Activated T-cell treated with anti-CD3 and anti-CD28 coated beads, Interleukin-2, amount 50 U/mL, for 4 hours (primary cell): ENCODE measurements at regions not wholly inside any gene's neighbourhood (a gene's known extent, or its start where the extent isn't known, plus 50 kb on each side); places are given as distances from the start of the nearest gene placed in this dataset.

ENCODE experiments used
- ATAC-seq, 2 donors: fragments of 200-7000 bp; cut with Tn5 transposase; one replicate each; pipeline ENCODE4 v1.10.0; 2021
- DNase-seq: peaks from one replicate; pipeline ENCODE4 v3.0.0-alpha.2; 2020
- H3K27me3 Mint-ChIP-seq: one replicate; pipeline ENCODE4 v1.8.0; 2021; ENCODE audit warnings: low read depth, mixed read lengths
- H3K36me3 Mint-ChIP-seq: one replicate; pipeline ENCODE4 v1.8.0; 2022; ENCODE audit warnings: mixed read lengths; ENCODE audit not compliant: insufficient read depth
- H3K4me1 Mint-ChIP-seq: one replicate; pipeline ENCODE4 v1.8.0; 2021; ENCODE audit warnings: low read depth, mixed read lengths
- H3K4me3 Mint-ChIP-seq: one replicate; pipeline ENCODE4 v1.8.0; 2021; ENCODE audit warnings: mild to moderate bottlenecking, moderate library complexity, mixed read lengths
- H3K9me3 Mint-ChIP-seq: one replicate; pipeline ENCODE4 v1.8.0; 2021; ENCODE audit warnings: mixed read lengths

GRCh38 chr6:164128101-164128500 is 713.6 kb downstream of the QKI start:
- Mint-ChIP-seq H3K4me1 (no peaks in the 10 kb centered on the region), H3K36me3 (no peaks in the 10 kb centered on the region), H3K9me3 (peaks cover 3% of the 10 kb centered on the region), H3K4me3 (no peak overlapping the region), H3K27me3 (no peaks in the 10 kb centered on the region)
- ATAC-seq (no peak), DNase-seq (no peak)

GRCh38 chr6:164124986-164125385 is 710.5 kb downstream of the QKI start:
- Mint-ChIP-seq H3K9me3 (peaks cover 3% of the 10 kb centered on the region), H3K4me3 (no peak overlapping the region), H3K4me1 (no peaks in the 10 kb centered on the region), H3K36me3 (no peaks in the 10 kb centered on the region), H3K27me3 (no peaks in the 10 kb centered on the region)
- no peak for DNase-seq
- ATAC-seq: no peak

- DNase-seq (no peak), ATAC-seq (no peak)
- peaks cover 3% of the 10 kb centered on the region for H3K9me3 Mint-ChIP-seq
- no peak overlapping the region for H3K4me3 Mint-ChIP-seq
- no peaks in the 10 kb centered on the region for H3K27me3 Mint-ChIP-seq
- H3K36me3 Mint-ChIP-seq: no peaks in the 10 kb centered on the region
- H3K4me1 Mint-ChIP-seq: no peaks in the 10 kb centered on the region
Measured at GRCh38 chr6:164124473-164124872, 710.0 kb downstream of the QKI start.

- no peak for DNase-seq
- peak in 1 of 2 donors; percentile 14 for ATAC-seq
- no peak overlapping the region for H3K4me3 Mint-ChIP-seq
- no peaks in the 10 kb centered on the region for H3K4me1 Mint-ChIP-seq
- no peaks in the 10 kb centered on the region for H3K36me3 Mint-ChIP-seq
- no peaks in the 10 kb centered on the region for H3K27me3 Mint-ChIP-seq
- H3K9me3 Mint-ChIP-seq: peaks cover 3% of the 10 kb centered on the region
Measured at GRCh38 chr6:164122109-164122508, 707.6 kb downstream of the QKI start.

GRCh38 chr6:164121527-164121926 is 707.0 kb downstream of the QKI start:
- H3K4me3 Mint-ChIP-seq: no peak overlapping the region
- no peak for DNase-seq
- peaks cover 3% of the 10 kb centered on the region for H3K9me3 Mint-ChIP-seq
- ATAC-seq: no peak
- H3K36me3 Mint-ChIP-seq: no peaks in the 10 kb centered on the region
- H3K27me3 Mint-ChIP-seq: no peaks in the 10 kb centered on the region
- no peaks in the 10 kb centered on the region for H3K4me1 Mint-ChIP-seq

GRCh38 chr6:164114651-164115050 is 700.1 kb downstream of the QKI start:
- H3K9me3 Mint-ChIP-seq: peaks cover 7% of the 10 kb centered on the region
- H3K36me3 Mint-ChIP-seq: no peaks in the 10 kb centered on the region
- H3K27me3 Mint-ChIP-seq: peaks cover 12% of the 10 kb centered on the region
- no peaks in the 10 kb centered on the region for H3K4me1 Mint-ChIP-seq
- H3K4me3 Mint-ChIP-seq: no peak overlapping the region
- ATAC-seq (no peak), DNase-seq (no peak)

- DNase-seq (no peak), ATAC-seq (no peak)
- H3K36me3 Mint-ChIP-seq: no peaks in the 10 kb centered on the region
- H3K9me3 Mint-ChIP-seq: peaks cover 7% of the 10 kb centered on the region
- H3K4me3 Mint-ChIP-seq: no peak overlapping the region
- H3K27me3 Mint-ChIP-seq: peaks cover 12% of the 10 kb centered on the region
- no peaks in the 10 kb centered on the region for H3K4me1 Mint-ChIP-seq
Measured at GRCh38 chr6:164114051-164114450, 699.5 kb downstream of the QKI start.

GRCh38 chr6:164113637-164114036 is 699.1 kb downstream of the QKI start:
- no peaks in the 10 kb centered on the region for H3K4me1 Mint-ChIP-seq
- no peaks in the 10 kb centered on the region for H3K36me3 Mint-ChIP-seq
- peaks cover 7% of the 10 kb centered on the region for H3K9me3 Mint-ChIP-seq
- DNase-seq (no peak), ATAC-seq (no peak)
- H3K27me3 Mint-ChIP-seq: peaks cover 12% of the 10 kb centered on the region
- H3K4me3 Mint-ChIP-seq: no peak overlapping the region

GRCh38 chr6:164109770-164110140 is 695.2 kb downstream of the QKI start:
- Mint-ChIP-seq H3K4me3 (no peak overlapping the region), H3K27me3 (peaks cover 12% of the 10 kb centered on the region), H3K4me1 (no peaks in the 10 kb centered on the region), H3K9me3 (peaks cover 7% of the 10 kb centered on the region), H3K36me3 (no peaks in the 10 kb centered on the region)
- ATAC-seq: no peak
- DNase-seq: no peak

GRCh38 chr6:164108869-164109769 is 694.6 kb downstream of the QKI start:
- Mint-ChIP-seq H3K36me3 (no peaks in the 10 kb centered on the region), H3K9me3 (peaks cover 7% of the 10 kb centered on the region), H3K27me3 (peaks cover 7% of the 10 kb centered on the region), H3K4me1 (no peaks in the 10 kb centered on the region), H3K4me3 (no peak overlapping the region)
- ATAC-seq: no peak
- DNase-seq: no peak

GRCh38 chr6:164108092-164108491 is 693.6 kb downstream of the QKI start:
- Mint-ChIP-seq H3K27me3 (peaks cover 6% of the 10 kb centered on the region), H3K36me3 (no peaks in the 10 kb centered on the region), H3K4me1 (no peaks in the 10 kb centered on the region), H3K4me3 (no peak overlapping the region), H3K9me3 (peaks cover 5% of the 10 kb centered on the region)
- DNase-seq (no peak), ATAC-seq (no peak)

- no peak for DNase-seq
- Mint-ChIP-seq H3K4me1 (no peaks in the 10 kb centered on the region), H3K36me3 (no peaks in the 10 kb centered on the region), H3K27me3 (peaks cover 9% of the 10 kb centered on the region), H3K4me3 (no peak overlapping the region), H3K9me3 (peaks cover 4% of the 10 kb centered on the region)
- ATAC-seq: no peak
Measured at GRCh38 chr6:164107297-164107995, 692.9 kb downstream of the QKI start.

GRCh38 chr6:164106345-164106769 is 691.8 kb downstream of the QKI start:
- Mint-ChIP-seq H3K27me3 (peaks cover 14% of the 10 kb centered on the region), H3K36me3 (no peaks in the 10 kb centered on the region), H3K4me1 (no peaks in the 10 kb centered on the region), H3K9me3 (peaks cover 4% of the 10 kb centered on the region), H3K4me3 (no peak overlapping the region)
- DNase-seq: no peak
- no peak for ATAC-seq

GRCh38 chr6:164105705-164106104 is 691.2 kb downstream of the QKI start:
- Mint-ChIP-seq H3K27me3 (peaks cover 14% of the 10 kb centered on the region), H3K9me3 (peaks cover 3% of the 10 kb centered on the region), H3K4me3 (no peak overlapping the region), H3K36me3 (no peaks in the 10 kb centered on the region), H3K4me1 (no peaks in the 10 kb centered on the region)
- DNase-seq: no peak
- no peak for ATAC-seq

- Mint-ChIP-seq H3K4me3 (no peak overlapping the region), H3K9me3 (no peaks in the 10 kb centered on the region), H3K4me1 (no peaks in the 10 kb centered on the region), H3K36me3 (no peaks in the 10 kb centered on the region), H3K27me3 (peaks cover 8% of the 10 kb centered on the region)
- no peak for DNase-seq
- ATAC-seq: no peak
Measured at GRCh38 chr6:164104432-164104831, 689.9 kb downstream of the QKI start.
